Upper lobe of right lung (tissue), 1 donor: ENCODE measurements at regions not wholly inside any gene's neighbourhood (a gene's known extent, or its start where the extent isn't known, plus 50 kb on each side); places are given as distances from the start of the nearest gene placed in this dataset.

Experiments
- ATAC-seq: fragments of 200-7000 bp; cut with Tn5 transposase; one replicate; pipeline ENCODE4 v1.9.1; 2020; ENCODE audit warnings: mild to moderate bottlenecking, moderate library complexity
- DNase-seq: peaks from one replicate; pipeline ENCODE4 v3.0.0-alpha.2; 2020
- H3K27ac ChIP-seq: fragments of 200-600 bp; one replicate; pipeline ENCODE4 v1.8.0; 2022
- H3K27me3 ChIP-seq: fragments of 200-600 bp; one replicate; pipeline ENCODE4 v1.8.0; 2022; ENCODE audit warnings: mild to moderate bottlenecking
- H3K36me3 ChIP-seq: fragments of 200-600 bp; one replicate; pipeline ENCODE4 v1.8.0; 2022
- H3K4me1 ChIP-seq: fragments of 200-600 bp; one replicate; pipeline ENCODE4 v1.8.0; 2022
- H3K4me3 ChIP-seq: fragments of 200-600 bp; one replicate; pipeline ENCODE4 v1.8.0; 2022; ENCODE audit warnings: mild to moderate bottlenecking
- H3K9me3 ChIP-seq: fragments of 200-600 bp; one replicate; pipeline ENCODE4 v1.8.0; 2022
- CTCF ChIP-seq: fragments of 200-600 bp; IDR thresholded peaks from one replicate; pipeline ENCODE4 v1.8.0; 2022; ENCODE audit warnings: antibody characterized with exemption
- intact Hi-C: fragments of 100-400 bp; cut with DNase I; formaldehyde crosslinking; loops from one replicate; pipeline ENCODE4 v1.11.0; 2022
- donor health status: DM: no; HTN: yes; CAD: no; lungs with severe emphysema.

DNA sequence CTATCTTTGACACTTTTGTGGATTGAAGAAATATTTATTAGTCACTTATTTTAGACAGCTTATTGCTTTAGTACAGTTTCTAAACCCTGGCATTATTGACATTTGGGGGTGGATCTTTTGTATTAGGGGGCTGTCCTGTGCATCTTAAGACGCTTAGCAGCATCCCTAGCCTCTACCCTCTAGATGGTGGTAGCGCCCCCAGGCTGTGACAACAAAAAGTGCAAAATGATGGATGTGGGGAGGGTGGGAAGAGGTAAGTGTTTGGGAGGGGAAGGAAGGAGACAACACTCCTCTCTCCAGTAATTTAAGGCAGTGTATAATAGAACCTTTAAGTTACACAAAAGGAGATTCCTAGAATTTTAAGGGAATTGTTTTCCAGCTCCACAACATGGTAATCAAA is 1210.6 kb downstream of the C4orf33 start:
- Histone ChIP-seq H3K36me3 (no peaks in the 10 kb centered on the region), H3K4me3 (no peak overlapping the region), H3K9me3 (no peaks in the 10 kb centered on the region), H3K27me3 (no peaks in the 10 kb centered on the region), H3K27ac (no peak overlapping the region), H3K4me1 (no peaks in the 10 kb centered on the region)
- no peak for TF ChIP-seq CTCF
- ATAC-seq (no peak), DNase-seq (no peak)
- intact Hi-C loops = no loop called here

DNA sequence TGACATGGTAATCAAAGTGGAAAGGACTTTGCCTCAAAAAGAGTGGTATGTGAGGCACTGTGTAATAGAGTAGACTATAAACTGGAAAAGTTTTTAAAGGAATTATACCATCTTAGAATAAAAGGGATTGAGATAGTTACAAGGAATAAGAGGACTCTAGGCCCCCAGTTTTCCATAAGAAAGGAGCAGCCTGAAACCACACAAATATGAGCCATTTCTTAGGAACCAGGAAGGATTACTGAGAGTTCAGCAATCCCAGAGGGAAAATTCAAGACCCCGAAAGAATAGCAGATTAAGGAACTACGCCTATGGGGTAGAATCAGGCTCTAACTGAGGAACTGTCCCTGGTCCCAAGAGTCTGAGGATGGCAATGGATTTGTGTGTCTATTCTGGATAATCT is 1213.3 kb downstream of the C4orf33 start:
- Histone ChIP-seq H3K27ac (no peak overlapping the region), H3K36me3 (no peaks in the 10 kb centered on the region), H3K27me3 (no peaks in the 10 kb centered on the region), H3K4me1 (no peaks in the 10 kb centered on the region), H3K9me3 (no peaks in the 10 kb centered on the region), H3K4me3 (no peak overlapping the region)
- no peak for DNase-seq
- intact Hi-C loops = no loop called here
- ATAC-seq = no peak
- TF ChIP-seq CTCF = no peak

DNA sequence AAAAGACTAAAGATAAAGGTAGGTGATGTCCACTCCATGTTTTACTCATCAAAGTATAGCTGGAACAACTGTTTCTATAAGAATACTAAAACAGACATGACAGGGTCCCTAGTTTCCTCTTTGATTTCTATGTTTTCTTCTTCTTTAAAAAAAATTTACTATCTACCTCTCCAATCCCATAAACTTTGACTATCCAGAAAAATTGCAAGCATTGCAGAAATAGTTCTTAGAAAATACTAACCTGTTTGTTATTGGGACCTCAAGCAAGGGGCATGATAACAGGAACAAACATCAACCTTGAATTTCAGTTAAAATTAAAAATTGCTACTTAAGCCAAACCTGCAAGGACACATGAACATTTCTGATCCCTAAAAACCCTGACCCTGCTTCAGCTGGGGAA is 1226.5 kb downstream of the C4orf33 start:
- Histone ChIP-seq H3K27me3 (no peaks in the 10 kb centered on the region), H3K9me3 (no peaks in the 10 kb centered on the region), H3K36me3 (no peaks in the 10 kb centered on the region), H3K27ac (no peak overlapping the region), H3K4me1 (no peaks in the 10 kb centered on the region), H3K4me3 (no peak overlapping the region)
- TF ChIP-seq CTCF = no peak
- ATAC-seq (no peak), DNase-seq (no peak)
- intact Hi-C loops = no loop called here

DNA sequence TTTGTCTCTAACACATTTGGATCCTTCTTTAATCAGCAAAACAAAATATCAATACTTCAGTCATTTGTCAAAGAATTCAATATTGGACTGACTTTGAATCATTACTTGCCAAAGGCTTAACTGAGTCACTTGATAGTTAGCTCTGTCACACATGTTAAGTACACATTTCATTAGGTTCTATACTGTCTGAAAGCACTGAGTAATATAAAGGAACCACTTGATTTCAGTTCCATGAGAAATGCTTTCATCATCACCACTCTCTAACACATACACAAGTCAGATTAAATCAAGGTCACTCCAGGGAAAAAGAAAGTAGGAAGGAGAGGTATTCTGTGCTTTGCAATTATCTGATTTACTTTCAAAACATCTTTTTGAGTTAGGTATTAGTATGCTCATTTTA is 1233.1 kb downstream of the C4orf33 start:
- no peaks in the 10 kb centered on the region for H3K27me3 ChIP-seq
- intact Hi-C loops = no loop called here
- no peaks in the 10 kb centered on the region for H3K4me1 ChIP-seq
- no peak overlapping the region for H3K27ac ChIP-seq
- no peaks in the 10 kb centered on the region for H3K36me3 ChIP-seq
- DNase-seq (no peak), ATAC-seq (no peak)
- H3K4me3 ChIP-seq = no peak overlapping the region
- no peaks in the 10 kb centered on the region for H3K9me3 ChIP-seq
- TF ChIP-seq CTCF = no peak

DNA sequence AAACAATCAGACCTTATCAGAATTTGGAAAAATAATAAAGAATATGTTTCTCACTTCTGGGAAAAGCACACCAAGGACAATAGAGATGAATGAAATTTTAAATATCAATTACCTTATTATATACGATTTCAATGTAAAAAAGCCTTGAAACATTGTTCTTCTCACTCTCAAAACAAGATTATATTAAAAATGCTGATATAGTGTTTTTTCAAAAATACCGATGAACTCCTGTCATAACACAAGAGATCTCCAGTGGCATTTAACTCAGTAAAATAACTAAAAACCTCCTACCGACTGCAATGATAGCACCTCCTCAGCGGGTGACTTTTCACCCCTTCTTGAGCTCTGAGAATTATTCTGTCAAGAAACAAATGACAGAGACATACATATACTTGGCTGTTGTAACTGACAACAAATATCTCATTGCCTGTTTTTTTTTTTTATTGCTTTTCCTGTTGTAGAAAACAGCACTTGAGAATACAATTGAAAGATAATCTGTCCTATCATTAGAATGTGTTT is 1237.3 kb downstream of the C4orf33 start:
- Histone ChIP-seq H3K9me3 (no peaks in the 10 kb centered on the region), H3K27ac (no peak overlapping the region), H3K36me3 (no peaks in the 10 kb centered on the region), H3K4me3 (no peak overlapping the region), H3K4me1 (no peaks in the 10 kb centered on the region), H3K27me3 (no peaks in the 10 kb centered on the region)
- no peak for TF ChIP-seq CTCF
- DNase-seq (no peak), ATAC-seq (no peak)
- intact Hi-C loops = no loop called here
